Right renal pelvis (tissue), 4 donors: ENCODE measurements at regions not wholly inside any gene's neighbourhood (a gene's known extent, or its start where the extent isn't known, plus 50 kb on each side); places are given as distances from the start of the nearest gene placed in this dataset.
"Not testable (repeated sequence)": the region's sequence is repeated elsewhere in the genome, so short reads cannot be mapped to it uniquely, and the experiment has no call there.

Experiments used
- DNase-seq, 4 donors: peaks; one replicate each; pipeline ENCODE4 v3.0.0-alpha.2; 2013; ENCODE audit warnings: low read depth in 4 of 4, low spot score in 3 of 4, missing footprints in 1 of 4

DNA sequence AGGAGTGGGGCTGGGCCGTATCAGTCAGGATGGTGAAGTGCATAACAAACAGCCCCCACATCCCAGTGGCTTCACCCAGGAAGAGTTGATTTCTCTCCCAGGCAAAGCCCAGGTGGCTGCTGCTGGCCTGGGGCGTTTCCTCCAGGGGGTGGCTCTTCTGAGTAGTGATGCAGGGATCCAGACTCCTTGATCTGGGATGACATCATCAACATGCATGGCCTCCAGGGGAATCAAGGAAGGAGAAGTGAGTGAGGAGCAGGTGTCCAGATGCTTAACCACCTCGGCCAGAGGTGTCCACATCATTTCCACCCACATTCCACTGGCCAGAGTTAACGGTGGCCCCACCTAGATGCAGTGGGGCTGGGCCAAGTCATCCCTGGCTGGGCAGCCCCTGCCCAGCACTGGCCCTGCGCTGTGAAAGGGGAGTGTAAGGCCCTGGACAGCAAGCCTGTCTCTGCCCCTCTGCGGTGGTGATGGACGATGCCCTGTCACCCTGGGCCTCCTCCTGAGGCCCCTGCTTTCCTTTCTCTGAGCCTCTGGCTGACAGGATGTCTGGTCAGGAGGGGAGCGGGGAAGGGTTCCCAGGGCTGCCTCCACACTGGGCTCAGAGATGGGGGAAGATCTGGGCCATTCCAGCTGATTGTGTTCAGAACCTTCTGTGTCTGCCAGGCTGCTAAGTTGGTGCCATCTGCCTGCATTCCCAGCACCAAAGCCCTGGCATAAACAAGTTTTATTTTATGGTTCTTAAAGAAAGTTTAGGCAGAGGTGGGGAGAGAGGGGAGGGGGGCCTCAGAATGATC lies 598.2 kb downstream of the MATN1 start:
- DNase-seq: no peak

DNA sequence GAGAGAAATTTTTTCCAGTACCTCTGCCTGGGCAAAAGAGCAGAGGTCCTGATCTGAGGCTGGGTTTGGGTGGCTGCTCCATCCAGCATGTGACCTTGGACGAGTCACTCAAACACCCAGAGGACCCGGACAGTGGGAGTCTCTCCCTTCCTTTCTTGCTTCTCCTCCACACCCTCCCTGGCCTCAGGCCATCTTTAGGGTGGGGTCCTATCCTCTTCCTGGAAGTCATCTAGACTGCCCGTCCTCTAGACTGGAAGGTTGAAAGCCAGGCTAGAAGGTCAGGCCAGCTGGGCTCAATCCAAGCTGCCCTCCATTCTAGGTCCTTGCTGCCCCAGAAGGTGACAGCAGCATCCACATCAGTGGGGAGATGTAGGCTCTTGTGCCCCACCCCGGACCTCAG lies 599.5 kb downstream of the MATN1 start:
- DNase-seq: no peak

DNA sequence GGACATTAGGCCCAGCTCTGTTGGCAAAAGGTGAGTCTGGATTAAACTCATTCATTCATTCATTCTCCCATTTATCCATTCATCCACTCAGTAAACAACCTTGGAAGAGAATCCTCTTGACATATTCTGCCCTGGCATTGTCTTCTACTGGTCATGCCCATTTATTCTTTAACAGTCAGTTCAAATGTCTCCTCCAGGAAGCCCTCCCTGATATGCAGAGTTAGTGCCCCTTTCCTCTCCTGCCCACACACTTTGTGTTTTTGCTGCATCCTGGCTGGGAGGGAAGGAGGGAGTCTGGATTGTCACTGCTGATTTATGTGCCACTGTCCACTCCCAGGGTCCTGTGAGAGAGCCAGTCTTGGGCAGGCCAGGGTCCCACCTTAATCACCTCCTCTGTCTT lies 600.3 kb downstream of the MATN1 start:
- no peak for DNase-seq

DNA sequence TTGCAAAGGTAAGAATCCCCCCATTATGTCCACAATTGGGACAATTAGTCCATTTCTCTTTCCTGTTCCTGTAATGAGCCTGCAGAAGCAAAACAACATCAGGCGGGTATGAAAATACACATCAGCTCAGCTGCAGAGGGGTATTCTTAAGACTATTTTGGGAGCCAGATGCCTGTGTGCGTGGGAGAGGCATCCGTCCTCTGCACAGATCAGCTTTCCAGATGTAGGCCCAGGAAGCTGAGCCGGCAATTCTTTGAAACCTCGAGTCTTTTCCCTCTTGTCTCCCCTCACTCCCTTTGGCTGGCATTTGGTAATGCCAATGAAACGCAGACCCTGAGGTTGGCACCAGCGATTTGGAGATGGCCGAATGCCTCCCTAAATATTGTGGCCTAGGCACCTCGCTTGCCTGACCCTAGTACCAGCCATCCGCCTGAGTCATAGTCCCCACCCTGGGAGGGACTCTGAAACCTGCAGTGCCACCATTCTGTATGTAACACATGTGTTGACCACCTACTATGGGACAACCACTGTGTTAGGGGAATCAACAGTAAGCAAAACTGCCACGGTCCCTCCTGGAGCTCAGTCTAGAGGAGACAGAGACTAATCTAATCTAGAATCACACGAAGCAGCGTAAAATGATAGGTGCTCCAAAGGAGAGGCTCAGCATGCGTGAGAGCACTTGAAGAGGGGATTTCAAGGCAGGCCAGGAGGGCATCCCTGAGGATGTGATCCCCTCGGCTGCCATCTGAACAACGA lies 603.0 kb downstream of the MATN1 start:
- peak in 3 of 4 donors; percentile 17 to 24 (median 23) for DNase-seq

DNA sequence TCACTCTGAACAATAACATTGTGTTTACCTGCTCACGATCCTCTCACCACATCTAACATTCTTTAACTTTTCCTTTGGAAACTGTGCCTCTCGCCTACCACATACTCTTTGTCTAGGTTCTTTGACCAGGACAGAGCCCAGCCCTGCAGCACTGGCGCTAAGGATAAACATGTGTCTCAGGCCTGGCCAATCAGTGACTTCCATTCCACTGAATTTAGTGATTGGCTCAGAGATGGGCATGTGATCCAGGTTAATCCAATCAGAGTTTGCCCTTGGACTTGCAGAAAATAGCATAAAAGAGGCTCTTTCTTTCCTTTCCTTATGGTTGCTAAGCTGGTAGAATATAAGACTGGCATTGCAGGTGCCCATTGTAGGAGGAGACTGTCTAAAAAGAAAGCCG lies 605.7 kb downstream of the MATN1 start:
- no peak for DNase-seq

DNA sequence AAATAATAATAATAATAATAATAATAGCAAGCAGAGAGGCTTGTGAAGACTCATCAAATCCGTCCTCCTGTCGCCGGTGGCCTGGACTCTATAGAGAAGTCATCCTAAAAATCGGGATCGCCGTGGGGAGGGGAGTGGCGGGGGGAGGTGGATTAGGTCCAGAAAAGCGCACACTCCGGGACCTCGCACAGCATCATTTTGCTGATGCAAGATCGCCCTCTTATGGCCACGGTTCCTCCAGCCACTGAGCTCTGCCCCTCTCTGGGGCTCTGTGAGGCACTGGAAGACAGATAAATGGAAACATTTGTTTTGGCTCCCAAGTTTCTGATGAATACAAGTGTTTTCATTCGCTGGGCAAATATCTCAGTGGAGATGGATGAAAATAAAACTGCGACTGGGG lies 612.0 kb downstream of the MATN1 start:
- peak in 2 of 4 donors; percentile 23 to 34 for DNase-seq

DNA sequence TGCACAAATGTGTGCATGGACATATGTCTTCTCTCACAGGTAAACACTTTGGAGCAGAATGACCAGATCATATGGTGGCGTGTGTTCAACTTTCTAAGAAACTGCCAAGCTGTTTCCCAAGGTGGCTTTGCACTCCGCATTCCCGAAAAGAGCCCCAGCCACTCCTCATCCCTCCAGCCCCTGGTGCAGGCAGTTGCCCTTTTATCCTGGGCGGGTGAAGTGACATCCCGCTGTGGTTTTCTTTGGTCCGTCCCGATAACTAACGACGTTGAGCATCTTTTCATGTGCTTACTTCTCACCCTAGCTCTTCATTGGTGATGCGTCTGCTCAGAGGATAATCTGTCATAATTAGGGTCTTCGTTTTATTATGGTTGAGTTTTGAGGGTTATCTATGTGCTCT lies 612.5 kb downstream of the MATN1 start:
- DNase-seq: no peak

DNA sequence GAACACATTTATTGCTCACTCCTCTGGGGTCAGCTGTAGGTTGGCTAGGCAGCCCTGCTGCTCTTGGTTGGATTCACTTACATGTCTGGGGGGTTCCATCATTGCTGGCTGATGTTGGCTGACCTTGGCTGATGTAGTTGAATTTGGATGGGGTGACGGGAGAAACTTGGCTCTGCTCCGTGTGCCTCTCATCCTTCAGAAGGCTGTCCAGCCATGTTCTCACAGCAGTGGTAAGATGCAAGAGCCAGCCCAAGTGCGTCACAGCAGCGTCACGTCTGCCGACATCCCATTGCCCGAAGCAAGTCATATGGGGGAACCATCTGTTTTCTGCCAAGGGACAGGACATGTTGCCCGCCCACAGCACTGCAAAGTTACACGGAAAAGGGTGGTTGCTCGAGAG lies 613.5 kb downstream of the MATN1 start:
- no peak for DNase-seq

DNA sequence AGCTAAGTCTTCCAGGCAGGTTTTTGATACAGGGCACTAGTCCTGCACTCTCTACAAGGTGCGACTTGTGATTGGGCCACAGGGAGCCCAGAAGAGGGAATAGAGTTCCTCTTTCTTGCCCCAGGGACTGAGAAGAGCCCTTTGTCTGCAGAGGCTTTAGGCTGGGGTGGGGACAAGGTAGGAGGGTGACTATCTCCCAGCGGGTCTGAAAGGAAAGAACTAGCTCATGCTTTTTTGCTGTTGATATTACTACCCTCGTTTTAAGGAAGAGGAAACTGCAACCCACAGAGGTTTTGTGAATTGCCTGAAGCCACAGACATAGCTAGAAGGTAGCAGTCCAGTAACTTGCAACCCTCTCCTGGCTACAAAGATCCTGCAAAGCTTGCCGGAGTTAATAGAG lies 615.2 kb downstream of the MATN1 start:
- no peak for DNase-seq

DNA sequence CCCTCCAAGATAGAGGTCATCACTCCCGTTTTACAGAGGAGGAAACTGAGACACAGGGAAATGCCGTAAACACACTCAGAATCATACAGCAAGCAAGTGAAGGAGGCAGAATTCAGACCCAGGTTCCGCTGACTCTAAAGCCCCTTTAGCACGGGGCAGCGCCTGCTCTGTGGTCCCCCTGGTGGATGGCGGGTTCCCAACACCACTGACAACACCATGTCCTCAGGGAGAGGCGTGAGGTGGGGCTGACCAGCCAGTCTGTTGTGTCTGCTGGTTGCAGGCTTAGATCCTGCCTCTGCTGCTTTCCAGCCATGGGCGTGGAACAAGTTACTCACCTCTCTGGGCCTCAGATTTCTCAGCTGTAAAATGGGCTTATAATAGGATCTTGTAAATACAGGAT lies 617.3 kb downstream of the MATN1 start:
- no peak for DNase-seq

DNA sequence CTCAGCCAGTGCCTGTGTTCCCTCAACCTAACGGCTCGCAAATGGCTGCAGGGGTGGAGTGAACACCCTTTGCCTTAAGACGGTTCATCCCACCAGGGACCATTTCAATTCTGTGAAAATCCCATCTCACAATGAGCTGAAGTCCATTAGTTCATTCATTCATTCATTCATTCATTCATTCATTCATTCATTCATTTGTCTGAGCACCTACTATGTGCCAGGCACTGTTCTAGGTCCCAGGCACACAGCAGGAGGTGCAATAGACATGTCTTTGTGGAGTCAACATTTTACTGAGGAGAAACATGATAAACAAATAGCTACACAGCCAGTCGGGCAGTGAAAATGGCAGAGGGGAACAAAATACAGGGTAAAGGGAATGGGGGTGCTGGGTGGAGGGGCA lies 618.8 kb downstream of the MATN1 start:
- no peak for DNase-seq

DNA sequence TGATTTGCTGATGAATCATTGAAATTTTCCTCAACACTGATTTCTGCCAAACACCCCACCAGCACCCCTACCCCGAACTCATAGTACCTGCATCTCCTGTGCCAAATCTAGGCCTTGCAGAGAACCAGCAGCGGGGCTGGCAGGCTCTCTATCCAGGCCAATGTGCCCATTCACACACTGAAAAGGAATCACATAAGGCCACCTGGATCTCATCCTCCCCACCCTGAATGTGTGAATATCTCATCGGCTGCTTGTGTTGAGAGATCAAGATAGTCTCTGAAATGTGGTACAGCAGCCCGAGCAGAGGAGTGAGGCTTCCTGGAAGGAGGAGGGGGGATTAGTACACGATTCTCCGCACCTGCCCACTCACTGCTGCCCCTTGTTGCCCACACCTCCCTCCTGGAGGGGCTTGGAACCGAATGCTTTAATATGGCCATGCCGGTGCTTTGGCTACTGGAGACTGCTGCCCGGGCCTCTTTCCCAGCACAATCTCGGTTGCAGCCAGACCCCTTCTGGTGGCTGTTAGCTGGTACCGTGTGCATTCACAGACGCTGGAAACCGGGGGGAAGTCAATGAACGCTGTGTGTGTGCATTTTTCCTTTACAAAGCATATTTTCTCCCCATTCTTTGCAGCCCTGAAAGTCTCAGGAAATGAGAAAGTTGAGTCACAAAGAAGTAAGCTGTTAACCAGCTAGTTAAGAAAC lies 619.5 kb downstream of the MATN1 start:
- no peak for DNase-seq

DNA sequence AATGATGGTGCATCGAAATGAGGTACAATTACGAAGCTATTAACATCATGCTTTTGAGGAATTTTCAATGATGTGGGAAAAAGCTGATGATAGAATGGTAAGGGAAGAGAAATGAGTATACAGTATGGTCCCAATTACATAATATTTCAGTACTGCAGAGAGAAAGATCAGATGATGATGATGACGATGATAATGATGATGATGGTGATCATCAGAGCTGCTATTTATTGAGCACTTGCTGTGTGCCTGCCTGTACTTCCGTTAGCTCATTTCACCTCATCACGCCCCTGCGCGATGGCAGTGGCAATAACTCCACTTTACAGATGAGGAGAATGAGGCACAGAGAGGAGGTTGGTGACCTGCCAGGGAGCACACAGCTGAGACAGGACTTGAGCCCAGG lies 620.8 kb downstream of the MATN1 start:
- DNase-seq: no peak

DNA sequence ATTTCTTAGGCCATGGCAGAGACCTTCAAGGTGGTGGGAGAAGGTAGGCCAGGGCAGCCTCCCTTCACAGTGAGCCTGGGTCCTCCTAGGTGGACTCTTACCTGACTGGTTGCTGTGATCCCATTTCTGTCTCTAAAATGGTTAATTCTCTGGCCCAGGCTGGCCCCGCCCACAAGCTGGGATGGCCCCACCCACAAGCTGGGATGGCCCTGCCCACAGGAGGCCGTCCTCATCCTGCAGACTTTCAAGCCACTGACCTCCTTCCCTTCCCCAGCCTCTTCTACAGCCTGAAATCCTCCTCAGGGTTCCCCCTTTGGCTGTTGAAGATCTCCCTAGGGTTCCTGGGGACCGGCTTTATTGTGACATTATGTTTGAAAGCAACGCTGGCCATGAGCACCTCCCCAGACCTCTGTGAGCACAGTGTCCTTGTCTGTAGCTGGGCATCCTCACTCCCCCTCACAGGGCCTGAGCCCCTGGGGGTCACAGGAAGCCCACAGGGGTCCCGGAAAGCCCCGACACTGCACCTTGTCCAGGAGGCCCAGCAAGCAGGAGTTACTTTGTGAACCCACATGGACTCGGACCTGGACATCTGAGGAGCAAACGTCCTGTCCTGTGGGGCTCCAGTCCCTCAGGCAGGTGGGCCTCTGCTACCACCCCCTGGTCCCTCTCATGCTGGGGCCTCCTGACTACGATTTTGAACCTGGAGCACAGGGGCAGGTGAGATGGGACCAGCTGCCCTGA lies 621.7 kb downstream of the MATN1 start:
- no peak for DNase-seq

DNA sequence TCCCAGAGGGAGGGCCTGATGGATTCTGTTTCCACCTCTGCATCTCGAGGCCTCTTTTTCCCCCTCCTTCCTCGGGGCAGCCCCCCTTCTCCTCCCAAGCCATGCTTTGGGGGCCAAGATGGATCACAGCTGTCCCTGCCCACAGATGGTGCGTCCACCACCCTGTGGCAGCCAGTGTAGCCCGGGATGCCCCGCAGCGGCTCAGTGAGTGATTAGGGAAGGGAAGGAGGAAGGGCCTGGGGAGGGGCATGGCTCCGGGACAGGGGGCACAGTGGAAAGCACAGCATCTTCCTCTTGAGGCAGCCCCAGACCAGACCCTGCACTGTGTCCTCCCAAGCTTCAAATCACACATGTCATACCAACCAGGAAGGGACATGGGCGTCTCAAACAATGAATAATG lies 622.4 kb downstream of the MATN1 start:
- DNase-seq: no peak

DNA sequence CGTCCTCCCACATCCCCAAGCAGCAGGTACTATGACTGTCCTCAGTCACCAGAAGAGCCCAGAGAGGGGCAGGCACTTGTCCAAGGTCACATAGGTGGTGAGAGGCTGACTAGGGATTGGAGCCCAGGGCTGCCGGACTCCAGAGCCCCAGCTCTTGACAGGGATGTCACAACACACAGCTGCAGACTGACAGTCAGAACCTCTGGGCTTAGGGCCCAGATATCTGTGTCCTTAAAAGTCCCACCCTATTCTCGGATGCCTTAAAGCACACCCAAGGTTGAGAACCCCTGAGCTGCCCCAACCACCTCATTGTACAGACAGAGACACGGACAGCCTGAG lies 622.9 kb downstream of the MATN1 start:
- no peak for DNase-seq

DNA sequence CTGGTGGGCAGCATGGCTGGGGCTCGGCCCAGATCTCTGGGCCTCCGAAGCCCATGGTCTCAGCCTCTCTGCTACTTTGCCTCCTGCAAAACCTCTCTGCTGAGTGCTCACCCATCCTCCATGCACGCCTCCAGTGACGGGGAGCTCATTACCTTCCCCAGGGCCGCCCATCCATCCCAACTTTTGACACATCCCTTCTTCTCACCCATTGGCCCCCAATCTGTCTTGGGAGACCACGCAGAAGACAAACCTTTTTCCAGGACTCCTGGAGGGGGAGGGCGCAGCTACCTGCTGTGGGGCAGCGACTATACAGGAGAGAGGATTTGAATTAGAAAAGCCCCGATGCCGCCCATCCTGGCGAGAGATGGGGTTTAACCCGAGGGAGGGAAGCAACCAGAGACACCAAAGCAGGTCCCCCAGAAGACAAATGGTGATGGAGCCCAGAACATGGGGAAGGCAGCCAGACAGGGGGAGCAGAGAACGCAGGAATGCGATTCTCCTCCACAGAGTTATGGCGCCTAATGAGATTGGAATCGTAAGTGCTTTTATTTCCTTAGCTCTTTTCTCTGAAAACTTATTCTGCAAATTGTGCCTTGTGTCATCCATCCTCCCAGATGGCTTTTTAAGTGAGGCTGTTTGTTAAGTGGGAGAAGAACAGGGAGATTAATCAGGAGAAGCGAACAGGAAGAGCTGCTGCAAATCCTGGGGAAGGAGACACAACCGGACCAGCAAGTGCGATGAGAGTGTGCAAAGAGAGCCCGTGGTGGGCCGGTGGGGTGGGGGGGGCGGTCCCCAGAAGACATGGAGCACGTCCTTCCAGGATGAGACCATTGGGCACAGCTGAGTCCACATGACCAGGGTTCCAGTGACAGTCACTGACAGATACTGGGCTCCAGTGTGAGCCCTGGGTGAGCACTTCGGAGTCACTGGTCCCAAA lies 623.5 kb downstream of the MATN1 start:
- no peak for DNase-seq

DNA sequence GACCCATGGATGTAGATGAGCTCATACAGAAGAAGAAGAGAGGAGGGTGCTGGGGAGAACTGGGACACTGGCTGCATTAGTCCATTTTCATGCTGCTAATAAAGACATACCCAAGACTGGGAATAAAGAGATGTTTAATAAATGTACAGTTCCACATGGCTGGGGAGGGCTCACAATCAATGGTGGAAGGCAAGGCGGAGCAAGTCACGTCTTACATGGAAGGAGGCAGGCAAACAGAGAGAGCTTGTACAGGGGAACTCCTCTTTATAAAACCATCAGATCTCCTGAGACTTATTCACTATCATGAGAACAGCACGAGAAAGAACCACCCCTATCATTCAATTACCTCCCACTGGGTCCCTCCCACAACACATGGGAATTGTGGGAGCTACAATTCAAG lies 625.5 kb downstream of the MATN1 start:
- not testable (repeated sequence) for DNase-seq

DNA sequence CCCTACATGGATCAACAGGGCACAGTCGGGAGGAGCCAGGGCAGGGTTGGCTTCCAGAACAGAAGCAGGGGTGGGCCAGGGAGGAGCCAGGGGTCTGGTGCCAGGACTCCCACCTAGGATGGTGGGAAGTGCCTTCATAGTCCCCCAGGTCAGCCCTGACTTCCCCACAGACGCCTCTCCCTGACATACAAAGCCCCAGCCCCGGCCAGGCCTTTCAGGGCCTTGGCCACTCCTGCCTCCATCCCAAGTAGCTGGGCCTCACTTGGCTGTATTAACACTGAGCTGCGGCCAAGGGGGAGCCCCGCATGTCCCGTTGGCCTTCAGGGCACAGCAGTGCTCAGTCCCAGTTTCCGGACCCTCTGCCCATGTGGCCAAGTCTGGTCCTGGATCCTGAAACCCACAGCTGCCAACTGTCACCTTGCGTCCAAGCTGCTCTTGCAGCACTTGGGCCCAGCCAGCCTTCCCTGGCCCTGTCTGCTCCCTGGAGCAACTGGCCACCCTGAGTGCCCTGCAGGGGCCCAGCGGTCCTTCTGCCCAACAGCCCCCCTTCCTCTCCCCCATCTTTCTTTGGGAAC lies 627.8 kb downstream of the MATN1 start:
- no peak for DNase-seq

DNA sequence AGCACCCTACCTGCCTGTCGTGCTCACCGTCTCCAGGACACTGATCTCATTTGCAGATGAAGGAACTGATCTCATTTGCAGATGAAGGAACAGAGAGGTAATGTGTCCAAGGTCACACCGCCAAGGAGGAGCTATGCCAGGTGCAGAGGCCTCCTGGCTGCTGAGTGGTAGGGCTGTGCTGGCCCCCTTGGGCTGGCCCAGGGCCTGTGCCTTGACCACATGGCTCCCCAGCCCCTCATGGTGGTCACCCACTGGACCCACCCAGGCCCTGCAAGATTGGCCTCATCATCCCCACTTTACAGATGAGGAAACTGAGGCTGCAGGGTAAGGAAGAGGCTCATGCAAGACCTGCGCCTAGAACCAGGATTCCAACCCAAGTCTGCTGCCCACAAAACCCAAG lies 628.3 kb downstream of the MATN1 start:
- no peak for DNase-seq
